KMS-11 (cell line): ENCODE measurements at regions not wholly inside any gene's neighbourhood (a gene's known extent, or its start where the extent isn't known, plus 50 kb on each side); places are given as distances from the start of the nearest gene placed in this dataset.

Source experiments
- H2AFZ ChIP-seq: fragments of 200-600 bp; sonication (generic); 2 replicates; pipeline ENCODE4 v1.6.1; 2016; ENCODE audit warnings: antibody characterized with exemption, mixed run types, low read depth
- H3K27ac ChIP-seq: fragments of 200-600 bp; sonication (generic); 2 replicates; pipeline ENCODE4 v1.6.1; 2016; ENCODE audit warnings: mild to moderate bottlenecking, mixed run types
- H3K27me3 ChIP-seq: fragments of 200-600 bp; sonication (generic); 2 replicates; pipeline ENCODE4 v1.6.1; 2017; ENCODE audit warnings: mild to moderate bottlenecking, low read depth, mixed run types, moderate library complexity; ENCODE audit not compliant: insufficient read depth
- H3K36me3 ChIP-seq: fragments of 200-600 bp; sonication (generic); 2 replicates; pipeline ENCODE4 v1.6.1; 2017; ENCODE audit warnings: mild to moderate bottlenecking, mixed run types; ENCODE audit not compliant: insufficient read depth
- H3K4me1 ChIP-seq: fragments of 200-600 bp; sonication (generic); 2 replicates; pipeline ENCODE4 v1.6.1; 2016; ENCODE audit warnings: mild to moderate bottlenecking, low read depth, mixed run types; ENCODE audit not compliant: poor library complexity, severe bottlenecking
- H3K4me2 ChIP-seq: fragments of 200-600 bp; sonication (generic); 2 replicates; pipeline ENCODE4 v1.7.0; 2016; ENCODE audit warnings: mild to moderate bottlenecking, mixed run types
- H3K4me3 ChIP-seq: fragments of 200-600 bp; sonication (generic); IDR thresholded peaks from 2 replicates; pipeline ENCODE4 v1.6.1; 2017; ENCODE audit warnings: low read depth, low read length, mixed read lengths; ENCODE audit not compliant: insufficient read depth
- H3K79me2 ChIP-seq: fragments of 200-600 bp; sonication (generic); 2 replicates; pipeline ENCODE4 v1.6.1; 2016; ENCODE audit warnings: low read depth, mixed run types; ENCODE audit not compliant: insufficient read depth
- H3K9ac ChIP-seq: fragments of 200-600 bp; sonication (generic); 2 replicates; pipeline ENCODE4 v1.6.1; 2016; ENCODE audit warnings: mild to moderate bottlenecking, mixed run types
- H4K20me1 ChIP-seq: fragments of 200-600 bp; sonication (generic); 2 replicates; pipeline ENCODE4 v1.6.1; 2016; ENCODE audit warnings: mild to moderate bottlenecking, mixed run types; ENCODE audit not compliant: insufficient read depth
- CTCF ChIP-seq: fragments of 200-600 bp; sonication (generic); conservative IDR thresholded peaks from 2 replicates; pipeline ENCODE4 v1.6.1; 2017; ENCODE audit warnings: low read depth, mild to moderate bottlenecking, antibody characterized with exemption, low read length, moderate library complexity, mixed read lengths

DNA sequence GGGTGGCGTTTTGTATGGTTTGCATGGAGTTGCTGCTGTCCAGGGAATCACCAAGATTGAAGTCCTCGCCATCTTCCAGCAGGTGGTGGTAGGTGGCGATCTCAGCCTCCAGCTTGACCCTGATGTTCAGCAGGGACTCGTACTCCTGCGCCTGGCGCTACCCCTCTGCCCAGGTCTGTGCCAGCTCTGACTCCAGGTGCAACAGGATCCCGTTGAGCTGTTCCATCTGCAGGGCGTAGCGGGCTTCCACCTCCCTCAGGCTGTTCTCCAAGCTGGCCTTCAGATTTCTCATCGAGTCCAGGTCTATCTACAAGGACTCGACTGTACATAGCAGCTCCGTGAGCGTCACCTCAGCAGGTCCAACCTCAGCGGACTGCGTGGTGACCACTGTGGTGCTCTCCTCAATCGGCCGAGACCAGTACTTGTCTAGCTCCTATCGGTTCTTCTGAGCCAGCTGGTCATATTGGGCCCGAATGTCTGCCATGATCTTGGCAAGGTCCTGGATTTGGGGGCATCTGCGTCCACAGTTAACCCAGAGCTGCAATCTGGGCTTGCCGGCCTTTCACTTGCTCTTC lies 1584.8 kb upstream of the ACO1 start:
- Histone ChIP-seq H3K79me2 (no peaks in the 10 kb centered on the region), H3K4me3 (no peak overlapping the region), H3K36me3 (no peaks in the 10 kb centered on the region), H3K27ac (no peak overlapping the region), H3K4me2 (no peak overlapping the region), H3K4me1 (no peaks in the 10 kb centered on the region), H2AFZ (no peak overlapping the region), H3K27me3 (no peaks in the 10 kb centered on the region), H4K20me1 (no peaks in the 10 kb centered on the region), H3K9ac (no peak overlapping the region)
- TF ChIP-seq CTCF: no peak

- H3K4me1 ChIP-seq: no peaks in the 10 kb centered on the region
- H3K4me2 ChIP-seq: no peak overlapping the region
- H3K9ac ChIP-seq: no peak overlapping the region
- no peak overlapping the region for H3K27ac ChIP-seq
- H3K36me3 ChIP-seq: no peaks in the 10 kb centered on the region
- no peak overlapping the region for H2AFZ ChIP-seq
- no peak for TF ChIP-seq CTCF
- H3K27me3 ChIP-seq: no peaks in the 10 kb centered on the region
- H4K20me1 ChIP-seq: no peaks in the 10 kb centered on the region
- H3K4me3 ChIP-seq: no peak overlapping the region
- no peaks in the 10 kb centered on the region for H3K79me2 ChIP-seq
Measured at GRCh38 chr9:30800421-30800820, 1584.0 kb upstream of the ACO1 start.

GRCh38 chr9:30812821-30813220 lies 1571.6 kb upstream of the ACO1 start:
- no peaks in the 10 kb centered on the region for H3K79me2 ChIP-seq
- no peaks in the 10 kb centered on the region for H3K4me1 ChIP-seq
- no peak overlapping the region for H3K9ac ChIP-seq
- H3K4me3 ChIP-seq: no peak overlapping the region
- H3K27me3 ChIP-seq: no peaks in the 10 kb centered on the region
- no peak overlapping the region for H2AFZ ChIP-seq
- H3K27ac ChIP-seq: no peak overlapping the region
- H3K36me3 ChIP-seq: no peaks in the 10 kb centered on the region
- no peaks in the 10 kb centered on the region for H4K20me1 ChIP-seq
- no peak for TF ChIP-seq CTCF
- no peak overlapping the region for H3K4me2 ChIP-seq

DNA sequence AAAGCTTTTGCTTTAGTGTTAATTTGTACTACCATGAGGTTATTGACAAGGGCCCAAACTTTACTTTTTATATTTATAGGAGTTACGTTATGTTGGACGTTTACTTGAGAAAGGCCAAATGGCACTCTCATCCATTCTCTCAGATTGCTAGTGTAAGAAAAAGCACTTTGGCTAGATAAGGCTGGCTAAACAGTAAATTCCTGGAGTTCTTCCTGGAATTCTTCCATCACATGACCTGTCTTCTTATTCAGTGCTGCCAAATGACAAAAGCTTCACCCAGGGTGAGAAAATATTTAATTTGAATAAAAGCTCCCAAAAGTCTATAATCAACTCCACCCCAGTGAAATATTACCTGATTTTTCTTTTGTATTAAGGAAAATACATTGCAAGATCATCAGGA lies 1568.9 kb upstream of the ACO1 start:
- H3K4me3 ChIP-seq: no peak overlapping the region
- no peak overlapping the region for H3K4me2 ChIP-seq
- no peak overlapping the region for H3K27ac ChIP-seq
- H3K4me1 ChIP-seq: no peaks in the 10 kb centered on the region
- no peak for TF ChIP-seq CTCF
- no peaks in the 10 kb centered on the region for H4K20me1 ChIP-seq
- H3K9ac ChIP-seq: no peak overlapping the region
- H3K27me3 ChIP-seq: no peaks in the 10 kb centered on the region
- no peak overlapping the region for H2AFZ ChIP-seq
- no peaks in the 10 kb centered on the region for H3K79me2 ChIP-seq
- no peaks in the 10 kb centered on the region for H3K36me3 ChIP-seq
